ENCODE measurements at regions not wholly inside any gene's neighbourhood (a gene's known extent, or its start where the extent isn't known, plus 50 kb on each side); places are given as distances from the start of the nearest gene placed in this dataset.
"Not testable (repeated sequence)": the region's sequence is repeated elsewhere in the genome, so short reads cannot be mapped to it uniquely, and the experiment has no call there.

DNA sequence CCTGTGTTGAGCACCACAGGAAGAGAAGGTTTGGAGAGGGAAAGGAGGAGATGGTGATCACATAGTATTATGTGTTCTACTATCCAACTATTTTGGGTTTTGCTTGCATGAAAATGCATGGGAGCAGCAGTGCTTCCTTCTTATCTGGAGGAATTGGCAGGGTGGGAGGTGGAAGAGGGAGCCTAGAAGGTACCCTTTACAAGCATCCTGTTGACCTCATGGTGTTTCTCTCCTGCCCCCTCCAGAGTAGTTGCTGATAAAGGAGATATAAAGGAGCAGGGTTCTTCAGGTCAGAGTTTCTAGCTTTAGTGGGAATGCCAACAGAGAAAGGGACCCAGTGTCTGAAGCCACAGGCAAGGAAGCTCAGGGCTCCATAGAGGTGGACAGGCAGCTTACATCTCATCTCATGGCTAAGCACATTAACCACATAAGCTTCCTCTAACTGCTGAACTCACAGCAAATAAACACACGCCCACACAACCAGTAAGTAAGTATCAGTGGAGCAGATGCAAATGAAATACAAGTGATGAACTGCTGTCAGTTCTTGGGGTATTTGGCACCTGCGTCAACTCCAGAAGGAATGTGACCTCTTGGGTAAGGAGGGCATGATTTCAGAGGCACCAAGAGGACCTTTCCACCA, 174.2 kb upstream of the SLC38A2 start:
- no peak for DNase-seq

- not testable (repeated sequence) for DNase-seq
Measured at GRCh38 chr12:46543378-46543795, 170.8 kb upstream of the SLC38A2 start.

GRCh38 chr12:46538976-46539375, 166.4 kb upstream of the SLC38A2 start:
- no peak for DNase-seq

DNA sequence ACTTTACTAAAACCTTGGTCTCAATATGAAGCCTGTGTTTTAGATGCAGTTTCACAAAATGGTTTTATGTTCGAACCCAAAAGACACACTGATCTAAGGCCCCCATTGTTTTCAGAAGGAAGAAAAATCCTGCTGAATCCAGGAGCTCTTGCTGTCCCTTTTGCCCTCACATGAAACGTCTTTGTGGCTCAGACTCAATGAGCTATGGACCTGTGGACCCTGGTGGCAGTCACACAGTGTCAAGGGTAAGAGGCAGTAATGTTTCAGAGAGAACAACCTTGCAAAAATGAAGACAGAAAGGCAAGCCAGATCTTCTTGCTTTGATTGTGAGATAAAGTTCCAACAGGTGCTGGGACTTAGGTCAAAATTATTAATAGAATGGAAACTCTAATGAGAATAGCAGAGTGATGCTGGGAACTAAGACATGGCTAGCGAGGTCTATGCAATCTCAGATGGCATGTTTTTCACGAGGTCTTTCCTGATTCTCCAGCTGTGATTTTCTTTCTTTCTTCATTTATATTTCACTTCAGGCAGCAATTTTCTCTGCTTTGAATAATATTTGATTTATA, 164.9 kb upstream of the SLC38A2 start:
- DNase-seq, result no peak

- not testable (repeated sequence) for DNase-seq
Measured at GRCh38 chr12:46536316-46536715, 163.7 kb upstream of the SLC38A2 start.

DNA sequence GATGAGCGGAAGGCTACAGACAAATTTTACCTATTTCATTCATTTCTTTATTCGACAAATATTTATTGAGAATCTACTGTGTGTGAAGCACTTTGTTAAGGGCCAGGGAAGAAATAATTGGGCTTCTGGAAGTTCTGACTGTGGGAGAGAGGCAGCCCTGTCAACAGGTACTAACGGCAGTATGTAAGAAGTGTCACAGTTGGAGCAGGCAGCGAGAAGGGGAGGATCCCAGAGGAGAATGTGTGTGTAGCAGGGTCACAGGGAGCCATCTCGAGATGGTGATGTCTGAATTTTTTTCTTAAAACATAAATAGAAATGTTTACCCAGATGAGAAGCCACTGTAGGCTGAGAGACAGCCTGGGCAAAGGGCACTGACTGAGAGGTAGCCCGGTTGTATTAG, 163.3 kb upstream of the SLC38A2 start:
- DNase-seq, result no peak

DNA sequence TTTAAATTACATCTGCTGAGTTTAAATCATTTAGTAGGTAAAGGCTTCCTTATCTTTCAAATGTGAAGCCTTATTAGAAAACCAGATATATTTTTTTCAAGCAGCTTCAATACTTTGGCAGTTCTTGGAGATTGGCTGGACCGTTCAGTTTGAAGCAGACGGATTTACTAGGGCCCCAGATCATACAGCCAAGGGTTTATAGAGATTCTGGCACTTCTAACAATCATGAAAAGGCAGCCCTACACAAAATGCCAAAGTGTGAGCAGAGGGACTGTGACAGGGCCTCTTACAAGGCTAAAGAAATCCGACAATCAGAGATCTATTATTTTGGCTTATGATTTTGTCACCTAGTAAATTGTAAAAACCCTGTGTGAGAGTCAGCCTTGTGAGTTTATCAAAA, 162.8 kb upstream of the SLC38A2 start:
- DNase-seq, result no peak

DNA sequence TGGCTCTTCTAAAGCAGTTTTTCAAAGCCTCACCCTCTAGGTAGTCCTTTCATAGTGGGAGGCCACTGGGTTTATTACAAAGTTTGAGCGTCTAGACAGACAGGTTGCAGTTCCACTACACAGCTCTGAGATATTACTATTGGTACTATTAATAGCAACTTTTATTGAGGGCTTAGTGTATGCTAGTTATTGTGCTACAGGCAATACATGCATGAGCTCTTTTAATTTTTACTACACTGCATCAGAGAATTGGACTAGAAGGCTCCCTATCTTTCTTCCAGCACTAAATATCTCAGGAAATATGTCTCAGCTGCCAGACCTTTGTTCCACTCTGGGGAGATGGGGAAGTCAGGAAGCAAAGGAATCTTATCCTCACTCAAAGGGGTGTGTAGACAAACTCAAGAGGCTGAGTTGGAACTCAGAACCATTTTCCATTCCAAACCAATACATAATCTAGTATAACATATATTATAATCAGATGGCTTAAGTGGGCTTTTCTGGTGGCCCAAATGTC, 161.8 kb upstream of the SLC38A2 start:
- no peak for DNase-seq

DNA sequence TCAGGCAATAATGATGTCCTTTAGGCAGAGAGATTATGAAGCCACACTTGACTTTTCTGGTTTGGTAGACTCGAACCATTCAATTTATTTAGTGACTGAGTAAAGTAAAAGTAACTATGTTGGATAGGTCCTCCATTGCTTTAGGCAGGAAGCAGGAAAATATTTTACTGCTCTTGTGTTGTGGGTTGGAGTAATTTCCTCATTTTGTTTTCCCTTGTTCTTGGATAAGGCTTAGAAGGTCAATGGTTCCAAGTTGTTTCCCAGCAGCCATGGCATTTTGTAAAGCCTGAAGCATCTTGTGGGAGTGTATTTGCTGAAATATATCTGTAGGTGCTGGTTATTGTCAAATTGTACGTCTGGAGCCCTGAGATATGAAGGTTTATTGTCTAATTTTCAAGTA, 161.2 kb upstream of the SLC38A2 start:
- no peak for DNase-seq

GRCh38 chr12:46531804-46532203, 159.2 kb upstream of the SLC38A2 start:
- DNase-seq, result no peak

GRCh38 chr12:46531059-46531785, 158.6 kb upstream of the SLC38A2 start:
- no peak for DNase-seq

DNA sequence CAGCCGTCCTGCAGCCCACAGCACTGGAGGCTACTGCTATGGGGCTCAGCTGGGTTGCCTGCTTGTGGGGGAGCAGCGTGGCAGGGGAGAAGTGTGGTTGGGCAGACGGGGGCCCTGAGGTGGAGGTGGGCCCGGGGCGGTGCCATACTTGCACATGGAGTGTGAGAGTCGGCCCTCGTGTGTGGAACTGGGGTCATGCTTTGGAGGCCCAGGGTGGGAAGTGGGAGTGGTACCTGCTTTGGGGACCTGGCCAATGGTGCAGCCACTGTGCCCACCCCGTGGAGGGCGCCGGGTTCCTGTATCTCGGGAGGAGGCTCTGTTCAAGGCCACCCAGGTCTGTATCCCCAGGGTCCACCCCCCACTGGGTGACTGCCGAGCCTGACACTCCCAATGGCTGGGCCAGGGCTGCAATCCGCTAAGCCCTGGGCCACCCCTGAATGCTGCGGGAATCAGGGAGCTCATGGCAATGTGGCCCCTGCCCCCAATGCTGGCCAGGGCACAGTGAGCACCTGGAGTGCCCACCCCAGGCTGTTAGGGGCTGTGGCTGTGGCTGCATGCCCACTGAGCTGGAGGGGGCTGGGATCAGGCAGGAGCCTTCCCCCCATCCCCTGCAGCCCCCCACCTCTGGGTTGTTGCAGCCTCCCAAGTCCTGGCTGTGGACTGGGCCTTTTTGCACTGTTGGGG, 157.9 kb upstream of the SLC38A2 start:
- DNase-seq, result no peak

GRCh38 chr12:46526233-46526632, 153.7 kb upstream of the SLC38A2 start:
- no peak for DNase-seq

GRCh38 chr12:46524778-46525177, 152.2 kb upstream of the SLC38A2 start:
- no peak for DNase-seq

GRCh38 chr12:46523863-46524770, 151.5 kb upstream of the SLC38A2 start:
- no peak for DNase-seq

DNA sequence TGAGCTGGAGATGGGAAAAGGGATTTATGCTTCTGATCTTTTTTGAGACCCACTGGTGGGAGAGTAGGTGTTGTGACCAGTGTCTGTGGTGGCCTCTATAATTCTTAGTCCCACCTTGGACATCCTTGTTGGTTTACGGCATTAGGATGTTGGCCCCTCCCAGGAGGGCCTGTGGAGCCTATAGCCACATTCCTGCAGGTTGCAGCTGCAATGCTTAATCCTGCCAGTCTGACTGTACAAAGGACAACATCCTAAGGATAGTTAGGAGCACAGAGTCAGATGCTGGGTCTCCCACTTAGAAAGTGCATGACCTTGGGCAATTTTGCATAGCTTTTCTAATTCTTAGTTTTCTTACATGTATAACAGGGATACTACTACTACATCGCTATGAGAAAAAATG, 150.9 kb upstream of the SLC38A2 start:
- DNase-seq, result no peak

DNA sequence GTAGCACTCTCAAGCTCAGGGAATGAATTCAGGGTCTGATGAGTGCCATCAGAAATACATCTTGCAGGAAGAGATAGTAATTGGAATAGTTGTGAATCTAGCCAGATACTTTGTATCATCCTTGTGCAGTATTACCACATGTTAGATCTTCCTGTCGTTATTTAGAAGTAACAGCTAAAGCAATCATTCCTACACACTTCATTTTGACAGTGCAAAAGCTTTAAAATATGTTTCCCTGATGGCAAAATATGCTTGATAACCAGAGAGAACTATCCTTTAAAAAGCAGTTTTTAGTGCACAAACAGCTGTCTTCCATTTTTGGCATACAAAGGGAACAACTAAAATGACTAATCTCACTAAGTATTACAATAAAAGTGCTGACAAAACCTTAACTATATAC, 149.5 kb upstream of the SLC38A2 start:
- DNase-seq, result no peak

DNA sequence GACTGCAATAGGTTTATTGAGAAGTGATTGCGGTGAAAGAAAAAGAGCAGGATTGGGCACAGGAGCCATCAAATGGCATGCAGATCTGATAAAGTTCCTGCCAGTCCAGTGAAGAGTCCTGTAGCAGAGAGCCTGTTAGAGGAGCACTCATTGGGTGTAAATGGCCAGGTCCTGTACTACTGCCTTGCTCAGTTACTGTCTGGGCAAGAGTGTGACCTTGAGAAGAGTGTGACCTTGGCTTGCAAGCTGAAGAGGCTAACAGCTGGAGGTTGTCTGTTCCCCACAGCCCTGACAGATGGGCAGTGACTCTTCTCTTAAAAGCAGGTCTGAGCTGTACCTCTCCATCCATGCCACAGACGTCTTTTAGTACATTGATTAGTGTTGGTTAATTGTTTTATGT, 148.6 kb upstream of the SLC38A2 start:
- DNase-seq, result no peak

GRCh38 chr12:46519407-46519806, 146.8 kb upstream of the SLC38A2 start:
- DNase-seq, result no peak

DNA sequence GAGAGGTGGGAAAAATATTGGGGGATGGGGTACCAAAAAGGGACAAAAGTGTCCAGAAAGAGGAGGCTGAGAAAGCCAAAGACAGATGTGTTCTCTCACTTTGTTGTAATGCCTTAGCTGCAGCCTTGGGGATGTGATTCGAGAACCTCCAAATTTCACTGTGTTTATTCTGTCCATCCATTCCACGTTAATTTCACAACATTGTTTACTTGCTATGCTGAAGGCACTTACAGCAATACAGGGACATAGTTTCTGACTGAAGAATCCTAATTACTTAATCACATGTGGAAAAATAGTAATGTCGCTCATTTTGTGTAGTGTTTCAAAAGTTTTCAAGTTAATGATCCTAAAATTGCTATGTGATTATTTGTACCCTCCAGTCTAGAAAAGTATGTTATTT, 146.2 kb upstream of the SLC38A2 start:
- no peak for DNase-seq

- no peak for DNase-seq
Measured at GRCh38 chr12:46518169-46518568, 145.6 kb upstream of the SLC38A2 start.

GRCh38 chr12:46517579-46517962, 145.0 kb upstream of the SLC38A2 start:
- no peak for DNase-seq

Measured in NCI-H446 (cell line).